ENCODE measurements at regions not wholly inside any gene's neighbourhood (a gene's known extent, or its start where the extent isn't known, plus 50 kb on each side); places are given as distances from the start of the nearest gene placed in this dataset.

- TF ChIP-seq, protein P1, sequence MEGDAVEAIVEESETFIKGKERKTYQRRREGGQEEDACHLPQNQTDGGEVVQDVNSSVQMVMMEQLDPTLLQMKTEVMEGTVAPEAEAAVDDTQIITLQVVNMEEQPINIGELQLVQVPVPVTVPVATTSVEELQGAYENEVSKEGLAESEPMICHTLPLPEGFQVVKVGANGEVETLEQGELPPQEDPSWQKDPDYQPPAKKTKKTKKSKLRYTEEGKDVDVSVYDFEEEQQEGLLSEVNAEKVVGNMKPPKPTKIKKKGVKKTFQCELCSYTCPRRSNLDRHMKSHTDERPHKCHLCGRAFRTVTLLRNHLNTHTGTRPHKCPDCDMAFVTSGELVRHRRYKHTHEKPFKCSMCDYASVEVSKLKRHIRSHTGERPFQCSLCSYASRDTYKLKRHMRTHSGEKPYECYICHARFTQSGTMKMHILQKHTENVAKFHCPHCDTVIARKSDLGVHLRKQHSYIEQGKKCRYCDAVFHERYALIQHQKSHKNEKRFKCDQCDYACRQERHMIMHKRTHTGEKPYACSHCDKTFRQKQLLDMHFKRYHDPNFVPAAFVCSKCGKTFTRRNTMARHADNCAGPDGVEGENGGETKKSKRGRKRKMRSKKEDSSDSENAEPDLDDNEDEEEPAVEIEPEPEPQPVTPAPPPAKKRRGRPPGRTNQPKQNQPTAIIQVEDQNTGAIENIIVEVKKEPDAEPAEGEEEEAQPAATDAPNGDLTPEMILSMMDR (IDR thresholded peaks at IDR 0.05; ENCODE audit: low read depth, low read length, poor library complexity, severe bottlenecking): no peak
- TF ChIP-seq EZH2phosphoT487 (IDR thresholded peaks at IDR 0.05; ENCODE audit: borderline replicate concordance, low read length): no peak
- H3K4me2 ChIP-seq (ENCODE audit: low read length): no peak overlapping the region
- no peaks in the 10 kb centered on the region for H3K9me2 ChIP-seq (replicated peaks; ENCODE audit: control insufficient read depth, low read length)
- no peaks in the 10 kb centered on the region for H3K36me3 ChIP-seq (ENCODE audit: control insufficient read depth, low read length)
- no peak overlapping the region for H3K27ac ChIP-seq (ENCODE audit: low read depth, low read length)
- H4K20me1 ChIP-seq (ENCODE audit: control insufficient read depth, insufficient read depth, low read depth, low read length): no peaks in the 10 kb centered on the region
- no peaks in the 10 kb centered on the region for H3K79me2 ChIP-seq (ENCODE audit: control insufficient read depth, low read length)
- H3K27me3 ChIP-seq (ENCODE audit: control insufficient read depth, low read length): 0 out of 2 replicates have a peak, but pooled peaks cover 2% of the 10 kb centered on the region
- no peak overlapping the region for H3K4me3 ChIP-seq (ENCODE audit: low read length)
- no peaks in the 10 kb centered on the region for H3F3A ChIP-seq (ENCODE audit: control insufficient read depth, insufficient read depth)
- no peaks in the 10 kb centered on the region for H3K4me1 ChIP-seq (ENCODE audit: control insufficient read depth, low read length)
- H3K9me3 ChIP-seq (ENCODE audit: control insufficient read depth, insufficient read depth, low read length): no peaks in the 10 kb centered on the region; the same call in 1 of the 2 replicates
Measured at GRCh38 chr6:15837205-15837604, 174.4 kb upstream of the DTNBP1 start.

GRCh38 chr6:15832841-15833240 lies 170.0 kb upstream of the DTNBP1 start:
- Histone ChIP-seq H3K9me2 (replicated peaks; ENCODE audit: control insufficient read depth, low read length) (no peaks in the 10 kb centered on the region), H4K20me1 (ENCODE audit: control insufficient read depth, insufficient read depth, low read depth, low read length) (no peaks in the 10 kb centered on the region), H3K4me3 (ENCODE audit: low read length) (no peak overlapping the region), H3K27ac (ENCODE audit: low read depth, low read length) (no peak overlapping the region), H3K79me2 (ENCODE audit: control insufficient read depth, low read length) (no peaks in the 10 kb centered on the region), H3K36me3 (ENCODE audit: control insufficient read depth, low read length) (no peaks in the 10 kb centered on the region), H3K4me1 (ENCODE audit: control insufficient read depth, low read length) (no peaks in the 10 kb centered on the region), H3K9me3 (ENCODE audit: control insufficient read depth, insufficient read depth, low read length) (no peaks in the 10 kb centered on the region; the same call in 1 of the 2 replicates), H3K4me2 (ENCODE audit: low read length) (no peak overlapping the region), H3F3A (ENCODE audit: control insufficient read depth, insufficient read depth) (no peaks in the 10 kb centered on the region), H3K27me3 (ENCODE audit: control insufficient read depth, low read length) (0 out of 2 replicates have a peak, but pooled peaks cover 2% of the 10 kb centered on the region)
- no peak for TF ChIP-seq EZH2phosphoT487 (IDR thresholded peaks at IDR 0.05; ENCODE audit: borderline replicate concordance, low read length)
- TF ChIP-seq, protein P1 (IDR thresholded peaks at IDR 0.05; ENCODE audit: low read depth, low read length, poor library complexity, severe bottlenecking): no peak

DNA sequence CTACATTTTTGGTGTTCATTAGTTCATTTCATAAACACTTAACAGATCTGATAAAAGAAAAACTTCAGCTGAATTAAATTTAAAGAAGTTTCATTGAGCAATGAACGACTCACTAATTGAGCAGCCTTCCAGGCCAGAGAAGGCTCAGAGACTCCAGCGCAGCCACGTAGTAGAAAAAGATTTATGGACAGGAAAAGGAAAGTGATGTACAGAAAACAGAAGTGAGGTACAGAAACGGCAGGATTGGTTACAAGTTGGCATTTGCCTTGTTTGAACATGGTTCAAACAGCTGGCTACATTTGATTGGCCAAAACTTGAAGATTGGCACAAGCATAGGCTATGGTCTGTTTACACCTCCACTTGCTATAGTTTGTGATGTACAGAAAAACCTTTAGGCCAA lies 166.3 kb upstream of the DTNBP1 start:
- Histone ChIP-seq H4K20me1 (ENCODE audit: control insufficient read depth, insufficient read depth, low read depth, low read length) (no peaks in the 10 kb centered on the region), H3K9me3 (ENCODE audit: control insufficient read depth, insufficient read depth, low read length) (no peaks in the 10 kb centered on the region), H3F3A (ENCODE audit: control insufficient read depth, insufficient read depth) (no peaks in the 10 kb centered on the region), H3K79me2 (ENCODE audit: control insufficient read depth, low read length) (no peaks in the 10 kb centered on the region), H3K4me3 (ENCODE audit: low read length) (no peak overlapping the region), H3K27me3 (ENCODE audit: control insufficient read depth, low read length) (no peaks in the 10 kb centered on the region), H3K9me2 (replicated peaks; ENCODE audit: control insufficient read depth, low read length) (no peaks in the 10 kb centered on the region), H3K4me1 (ENCODE audit: control insufficient read depth, low read length) (no peaks in the 10 kb centered on the region), H3K36me3 (ENCODE audit: control insufficient read depth, low read length) (no peaks in the 10 kb centered on the region), H3K27ac (ENCODE audit: low read depth, low read length) (no peak overlapping the region), H3K4me2 (ENCODE audit: low read length) (no peak overlapping the region)
- TF ChIP-seq, protein P1 (IDR thresholded peaks at IDR 0.05; ENCODE audit: low read depth, low read length, poor library complexity, severe bottlenecking): no peak
- no peak for TF ChIP-seq EZH2phosphoT487 (IDR thresholded peaks at IDR 0.05; ENCODE audit: borderline replicate concordance, low read length)

Data from DOHH2 (cell line).